GM18858 (cell line): ENCODE measurements at regions not wholly inside any gene's neighbourhood (a gene's known extent, or its start where the extent isn't known, plus 50 kb on each side); places are given as distances from the start of the nearest gene placed in this dataset.
A peak's percentile ranks its signal among the peaks of the same experiment; 100 is the strongest.

Experiments used
- ATAC-seq: cut with Tn5 transposase; IDR thresholded peaks from one replicate; pipeline ENCODE4 v1.9.1; 2021; ENCODE audit not compliant: unreplicated experiment

DNA sequence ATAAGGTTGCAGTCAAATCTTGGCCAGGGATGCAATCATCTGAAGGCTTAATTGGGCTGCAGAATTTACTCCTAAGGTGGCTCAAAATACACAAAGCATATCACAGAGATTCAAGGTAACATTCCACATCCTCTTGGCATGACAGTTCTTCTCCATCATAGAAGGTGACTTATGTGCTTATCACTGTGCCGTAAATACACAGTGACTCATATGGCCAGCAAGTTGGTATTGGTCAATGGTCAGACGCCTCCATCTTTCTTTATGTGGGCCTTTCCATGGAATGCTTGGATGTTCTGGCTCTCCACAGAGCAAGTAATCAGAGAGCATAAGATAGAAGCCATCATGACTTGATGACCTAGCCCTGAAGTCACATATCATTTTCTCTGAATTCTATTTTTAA, 168.8 kb upstream of the ST8SIA2 start:
- no peak for ATAC-seq

DNA sequence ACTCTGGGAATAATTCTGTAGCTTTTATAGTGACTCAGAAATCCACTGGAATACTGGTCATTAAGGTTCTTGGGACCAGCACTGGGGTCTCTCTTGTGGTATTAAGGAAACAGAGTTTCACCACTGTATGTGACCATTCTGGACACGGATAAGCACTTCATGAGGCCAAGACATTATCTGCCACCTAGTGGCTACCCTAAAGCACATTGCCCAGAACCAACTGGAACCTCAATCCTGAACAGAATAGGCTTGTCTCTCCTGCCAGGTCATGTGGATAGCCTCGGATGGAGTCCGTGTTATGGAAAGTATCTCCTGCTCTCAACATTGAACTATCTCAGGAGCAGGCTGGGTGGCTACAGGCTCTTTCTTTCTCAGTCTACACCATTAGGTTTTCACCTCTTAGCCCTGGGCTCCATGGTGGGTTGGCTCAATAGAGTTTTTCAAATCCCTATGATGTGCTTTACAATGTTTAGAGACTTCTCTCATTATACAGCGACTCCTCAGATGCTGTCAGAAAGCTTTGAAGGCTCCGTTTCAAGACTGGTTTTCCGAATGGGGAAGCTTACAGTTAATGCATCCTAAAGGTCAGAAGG, 167.6 kb upstream of the ST8SIA2 start:
- ATAC-seq: no peak

DNA sequence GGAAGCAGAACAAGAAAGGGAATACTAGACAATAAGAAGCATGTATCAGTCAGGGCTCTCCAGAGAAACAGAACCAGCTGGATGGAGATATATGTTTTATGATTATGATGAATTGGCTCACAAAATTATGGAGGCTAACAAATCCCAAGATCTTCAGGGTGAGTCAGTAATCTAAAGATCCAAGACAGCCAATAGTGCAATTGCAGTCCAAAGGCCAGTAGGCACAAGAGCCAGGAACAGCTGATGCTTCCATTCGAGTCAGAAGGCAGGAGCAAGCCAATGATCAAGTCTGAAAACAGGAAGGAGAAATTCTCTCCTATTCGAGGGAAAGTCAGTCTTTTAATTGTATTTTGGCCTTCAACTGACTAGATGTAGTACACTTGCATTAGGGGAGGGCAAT, 164.9 kb upstream of the ST8SIA2 start:
- no peak for ATAC-seq

DNA sequence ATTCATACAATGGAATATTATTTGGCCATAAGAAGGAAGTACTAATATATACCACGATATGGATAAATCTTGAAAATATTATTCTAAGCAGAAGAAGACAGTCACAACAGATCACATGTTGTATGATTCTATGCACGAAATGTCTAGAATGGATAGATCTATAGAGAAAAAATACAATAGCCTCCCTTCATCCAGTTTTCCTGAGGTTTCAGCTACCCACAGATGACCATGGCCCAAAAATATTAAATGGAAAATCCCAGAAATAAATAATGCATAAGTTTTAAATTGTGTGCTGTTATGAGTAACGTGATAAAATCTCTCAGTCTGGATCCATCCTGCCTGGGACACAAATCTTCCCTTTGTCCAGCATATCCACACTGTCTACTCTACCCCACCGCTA, 162.2 kb upstream of the ST8SIA2 start:
- ATAC-seq: no peak

DNA sequence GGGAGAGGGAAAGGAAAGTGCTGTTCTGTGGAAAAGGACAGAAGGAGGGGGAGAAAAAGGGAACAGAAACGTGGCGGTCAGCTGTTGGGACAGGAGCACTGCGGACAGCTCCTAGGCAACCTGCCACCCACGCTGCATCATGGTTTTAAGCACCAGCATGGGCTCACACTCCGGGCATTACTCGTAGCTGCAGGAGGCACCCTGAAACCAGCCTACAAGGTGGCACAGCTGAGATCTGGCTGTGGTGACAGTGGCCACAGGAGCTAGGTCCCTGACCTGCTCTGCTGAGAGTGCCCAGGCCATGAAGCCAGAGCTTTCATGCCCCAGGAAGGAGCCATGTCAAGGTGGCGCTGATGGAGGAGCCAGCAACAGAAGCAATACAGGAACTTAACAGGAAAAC, 161.4 kb upstream of the ST8SIA2 start:
- no peak for ATAC-seq

DNA sequence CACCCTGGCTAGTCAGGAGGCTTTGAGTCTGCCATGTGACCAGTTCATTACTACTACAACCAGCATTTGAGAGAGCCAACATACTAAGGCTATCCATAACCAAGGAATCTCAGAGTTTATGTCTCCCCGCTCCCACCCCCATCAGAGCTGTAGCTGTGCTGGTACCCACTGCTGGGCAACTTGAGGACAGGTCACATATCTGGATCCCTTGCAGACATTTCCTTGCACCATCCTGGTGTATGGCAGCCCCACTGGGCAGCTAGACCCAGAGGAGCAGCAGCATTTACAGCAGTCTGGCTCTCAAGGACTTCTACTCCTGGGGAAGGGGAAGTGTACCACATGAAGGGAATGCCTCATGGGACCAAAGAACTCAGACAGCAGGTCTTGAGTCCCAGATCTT, 160.8 kb upstream of the ST8SIA2 start:
- ATAC-seq: no peak

DNA sequence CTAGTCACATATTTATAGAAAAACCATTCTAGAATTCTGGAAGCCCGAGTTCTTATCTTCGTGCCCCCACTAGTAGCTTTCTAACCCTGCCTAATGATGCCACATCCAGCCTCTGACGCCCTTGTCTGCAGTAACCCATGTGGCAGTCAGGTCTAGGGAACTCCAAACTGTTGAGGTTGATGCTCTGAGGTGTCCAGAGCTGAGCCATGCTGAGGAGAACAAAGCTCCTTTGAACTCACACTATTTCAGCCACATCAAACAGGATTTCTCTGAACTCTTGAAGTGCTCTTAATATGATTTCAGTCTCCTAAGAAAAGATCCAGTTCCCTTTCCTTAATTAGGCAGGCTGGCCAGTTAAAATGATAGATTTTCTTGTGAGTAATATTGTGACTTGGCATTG, 150.5 kb upstream of the ST8SIA2 start:
- ATAC-seq: no peak

DNA sequence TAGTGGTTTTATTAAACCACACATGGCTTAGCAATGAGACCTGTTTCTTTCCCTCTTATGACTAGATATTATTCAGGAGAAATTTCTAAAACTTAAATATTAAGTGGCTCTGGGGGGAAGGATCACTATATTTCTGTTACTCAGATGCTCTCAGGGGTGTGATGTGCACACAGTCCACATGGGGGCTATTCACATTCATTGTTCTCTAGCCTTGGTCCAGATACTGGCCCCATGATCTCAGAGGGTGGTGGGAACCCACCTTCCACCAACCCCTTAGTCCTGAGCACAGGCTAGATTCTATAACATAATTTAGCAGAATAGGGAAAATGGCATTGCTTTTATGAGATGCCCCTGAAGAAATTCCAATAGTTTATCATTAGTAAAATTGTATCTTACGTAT, 149.0 kb upstream of the ST8SIA2 start:
- no peak for ATAC-seq

DNA sequence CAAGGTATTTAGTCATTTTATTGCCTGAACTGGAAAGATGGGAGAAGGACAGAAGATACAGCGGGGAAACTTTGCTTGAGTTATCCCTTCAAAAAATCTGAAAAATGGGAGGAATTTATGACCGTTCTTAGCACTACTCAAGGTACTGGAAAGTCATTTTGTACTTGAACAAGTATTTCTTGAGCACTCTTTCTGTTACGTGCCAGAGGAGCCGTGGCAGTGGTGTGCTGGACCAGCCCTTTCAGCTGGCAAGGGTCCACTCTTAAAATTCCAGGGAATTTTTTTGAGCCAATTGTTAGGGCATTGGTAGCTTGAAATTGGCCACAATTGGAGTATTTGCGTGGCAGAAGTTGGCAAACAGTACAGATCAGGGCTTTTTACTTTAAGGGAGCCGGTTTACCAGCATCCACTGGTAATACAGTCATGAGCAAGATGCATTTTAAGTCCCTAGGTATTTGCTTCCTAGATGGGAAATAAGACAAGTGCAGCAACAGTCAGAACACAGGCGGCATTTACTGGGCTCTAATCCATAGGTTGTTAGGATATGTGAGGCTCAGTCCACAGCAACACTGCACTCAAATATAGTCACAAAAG, 145.9 kb upstream of the ST8SIA2 start:
- no peak for ATAC-seq

DNA sequence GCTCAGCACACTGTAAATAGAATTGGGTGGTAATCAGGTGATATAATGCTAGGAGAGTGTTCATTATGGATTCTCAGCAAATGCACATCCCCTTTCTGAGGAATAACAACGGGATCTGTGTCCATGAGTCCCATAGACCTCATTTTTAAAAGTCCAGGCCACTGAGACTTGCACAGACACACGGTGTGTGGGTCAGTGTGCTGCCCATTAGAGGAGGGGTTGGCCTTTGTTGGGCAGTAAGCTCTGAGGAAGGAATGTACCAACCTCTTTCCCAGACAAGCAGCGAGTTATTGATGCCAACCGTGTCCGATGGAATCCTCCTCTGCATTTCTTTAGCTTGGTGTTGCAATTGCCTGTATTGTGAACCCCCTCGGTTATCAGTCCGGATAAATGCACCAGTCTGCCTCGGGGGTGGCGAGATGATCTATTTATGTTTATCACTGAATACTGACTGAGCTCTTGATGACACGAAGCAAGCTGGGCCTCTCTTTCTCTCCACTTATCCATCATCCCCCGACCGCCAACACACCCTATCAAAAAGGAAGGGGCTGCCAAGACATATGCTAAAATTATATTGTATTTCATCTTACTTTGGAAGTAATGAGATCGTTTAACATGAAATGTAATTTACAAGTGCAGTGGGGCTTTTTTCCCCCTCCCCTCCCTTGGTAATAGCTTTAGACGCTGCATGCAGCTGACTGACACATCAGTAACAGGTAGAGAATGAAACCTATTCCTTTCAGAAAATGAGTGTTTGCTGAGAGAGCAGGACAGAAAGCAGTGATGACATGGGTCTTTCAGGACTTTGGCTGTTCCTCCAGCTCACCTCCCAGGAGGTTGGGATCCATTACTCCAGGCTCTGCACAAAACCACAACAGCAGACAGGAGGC, 126.6 kb upstream of the ST8SIA2 start:
- ATAC-seq: no peak

DNA sequence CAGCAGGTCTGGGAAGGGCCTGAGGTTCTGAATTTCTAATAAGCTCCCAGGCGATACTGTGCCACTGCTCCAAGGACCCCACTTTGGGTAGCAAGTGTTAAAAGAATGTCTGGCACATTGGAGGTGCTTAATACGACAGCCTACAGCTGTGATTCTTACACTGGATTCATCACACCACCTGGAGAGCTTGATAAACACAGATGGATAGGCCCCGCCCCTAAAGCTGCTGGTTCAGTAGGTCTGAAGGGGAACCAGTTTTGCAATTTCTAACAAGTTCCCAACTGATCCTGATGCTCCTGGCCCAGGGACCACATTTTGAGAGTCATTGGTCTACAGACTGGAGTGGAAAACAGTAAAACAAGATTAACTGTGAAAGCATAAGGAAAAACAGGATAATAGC, 124.8 kb upstream of the ST8SIA2 start:
- no peak for ATAC-seq

DNA sequence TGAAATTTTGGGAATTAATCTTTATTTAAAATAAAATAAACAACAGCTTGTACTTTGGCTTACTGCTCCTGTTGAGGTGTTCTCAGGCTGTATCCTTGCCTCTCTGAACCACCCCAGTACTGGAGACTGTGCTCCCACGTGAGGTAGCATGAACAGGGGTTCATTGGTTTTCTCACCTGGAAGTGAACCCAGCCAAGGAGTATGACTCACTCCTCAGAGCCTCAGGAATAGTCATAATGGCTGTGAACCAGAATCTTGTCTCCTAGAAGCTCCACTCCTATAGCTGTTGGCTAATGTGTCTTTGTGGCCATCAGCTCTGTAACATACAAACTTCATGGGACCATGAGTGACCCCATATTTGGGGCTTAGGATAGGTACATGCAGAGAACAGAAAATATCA, 122.5 kb upstream of the ST8SIA2 start:
- ATAC-seq: no peak

DNA sequence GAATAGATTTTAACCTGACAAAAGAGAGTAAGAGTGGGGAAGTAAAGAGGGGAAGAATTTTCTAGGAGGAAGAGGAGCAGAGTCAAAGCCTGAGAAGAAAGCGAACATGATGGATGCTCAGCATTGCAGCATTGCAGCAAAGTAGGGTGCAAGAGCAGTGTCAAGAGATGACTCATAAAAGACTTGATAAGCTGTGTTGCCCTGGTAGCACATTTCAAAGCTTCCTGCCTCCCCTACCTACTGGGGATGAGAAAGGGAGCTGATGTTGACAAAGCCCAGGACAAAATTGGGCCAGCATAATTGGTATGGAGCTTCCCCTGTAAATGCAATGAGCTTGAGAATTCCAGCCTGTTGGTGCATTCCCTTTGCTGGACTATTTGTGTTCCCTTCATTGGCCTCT, 121.6 kb upstream of the ST8SIA2 start:
- ATAC-seq: no peak

DNA sequence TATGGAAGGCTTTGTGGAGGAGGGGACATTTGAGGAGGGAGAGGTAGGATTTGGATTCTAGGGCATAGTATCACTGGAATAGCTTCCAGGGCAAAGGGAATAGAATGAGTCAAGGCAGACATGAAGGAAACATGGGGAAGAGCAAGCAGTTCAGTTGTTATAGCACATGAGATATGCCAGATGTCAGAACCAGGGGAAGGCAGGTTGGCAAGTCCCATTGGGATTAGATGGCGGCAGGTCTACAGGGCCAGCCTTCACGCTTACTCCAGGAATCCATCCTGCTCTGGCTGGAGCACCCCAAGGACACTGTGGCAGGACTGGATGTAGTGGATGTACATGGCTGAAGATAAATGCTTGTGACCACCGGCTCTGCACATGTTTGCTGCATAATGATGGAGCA, 120.4 kb upstream of the ST8SIA2 start:
- ATAC-seq: no peak

DNA sequence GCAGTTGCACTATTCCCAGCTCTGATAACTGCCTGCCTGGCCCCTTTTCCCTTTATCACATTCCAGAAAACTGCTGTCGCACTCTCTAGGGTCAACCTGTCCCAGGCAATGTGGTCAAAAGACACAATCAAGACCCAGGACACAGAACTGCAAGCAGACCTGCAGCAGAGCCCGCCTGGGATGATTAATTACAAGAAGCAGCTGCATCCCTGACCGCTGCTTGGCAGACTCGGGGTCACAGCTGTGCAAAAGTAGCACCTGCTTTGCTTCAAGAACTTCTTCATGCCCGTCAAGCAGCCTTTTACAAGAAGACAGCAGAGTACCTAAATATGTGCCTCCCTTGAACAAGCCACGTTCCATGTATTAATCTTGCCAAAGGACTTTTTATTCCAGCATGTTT, 120.0 kb upstream of the ST8SIA2 start:
- ATAC-seq: no peak

DNA sequence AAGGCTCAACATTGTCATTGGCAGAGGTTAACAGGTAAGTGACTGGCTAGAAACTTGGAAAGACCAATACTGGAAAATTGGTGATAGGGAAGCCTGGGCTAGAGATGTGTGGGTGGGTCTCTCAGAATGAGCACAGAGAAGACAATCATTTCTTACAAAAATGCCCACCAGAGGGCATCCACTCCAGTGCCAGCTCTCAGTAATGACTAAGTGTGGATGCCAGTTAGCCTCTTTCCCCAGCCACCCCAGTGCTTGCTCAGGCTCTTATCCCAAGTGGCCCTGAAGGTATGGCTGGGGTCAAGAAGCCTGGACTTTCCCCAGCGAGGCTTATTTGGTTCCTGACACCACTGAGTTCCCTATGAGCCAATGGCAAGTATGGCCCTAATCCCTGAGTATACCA, 115.9 kb upstream of the ST8SIA2 start:
- ATAC-seq: no peak

DNA sequence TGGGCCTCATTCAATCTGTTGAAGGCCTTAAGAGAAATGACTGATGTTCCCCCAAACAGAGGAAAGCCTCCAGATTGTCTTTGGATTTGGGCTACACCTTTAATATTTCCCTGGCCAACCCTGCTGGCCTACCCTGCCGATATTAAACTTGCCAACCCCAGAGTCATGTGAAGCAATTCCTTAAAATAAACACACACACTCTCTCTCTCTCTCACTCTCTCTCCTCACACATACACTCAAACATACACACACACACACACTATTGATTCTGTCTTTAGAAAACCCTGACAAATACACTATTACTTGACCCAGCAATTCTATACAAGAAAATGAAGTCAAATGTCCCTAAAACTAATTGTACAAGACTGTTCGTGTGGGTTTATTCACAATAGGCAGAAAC, 109.9 kb upstream of the ST8SIA2 start:
- no peak for ATAC-seq

DNA sequence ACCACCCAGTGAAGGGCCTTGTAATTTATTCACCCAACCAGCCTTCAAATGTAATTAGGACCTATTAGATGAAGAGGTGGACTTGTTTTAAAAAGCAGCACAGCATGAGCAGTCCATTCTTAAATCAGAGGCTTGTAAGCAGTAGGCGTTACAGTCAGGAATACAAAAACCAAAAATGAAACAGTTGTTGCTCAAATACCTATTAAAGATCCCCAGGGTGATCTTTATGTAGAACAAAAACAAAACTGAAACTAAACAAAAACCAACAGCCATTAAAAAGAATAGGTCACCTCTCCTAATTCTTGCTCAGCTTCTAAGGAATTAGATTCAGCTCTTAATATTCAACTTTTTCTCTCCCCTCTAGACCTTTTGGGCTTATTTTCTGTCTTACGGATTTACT, 104.9 kb upstream of the ST8SIA2 start:
- ATAC-seq: peak; percentile 96

DNA sequence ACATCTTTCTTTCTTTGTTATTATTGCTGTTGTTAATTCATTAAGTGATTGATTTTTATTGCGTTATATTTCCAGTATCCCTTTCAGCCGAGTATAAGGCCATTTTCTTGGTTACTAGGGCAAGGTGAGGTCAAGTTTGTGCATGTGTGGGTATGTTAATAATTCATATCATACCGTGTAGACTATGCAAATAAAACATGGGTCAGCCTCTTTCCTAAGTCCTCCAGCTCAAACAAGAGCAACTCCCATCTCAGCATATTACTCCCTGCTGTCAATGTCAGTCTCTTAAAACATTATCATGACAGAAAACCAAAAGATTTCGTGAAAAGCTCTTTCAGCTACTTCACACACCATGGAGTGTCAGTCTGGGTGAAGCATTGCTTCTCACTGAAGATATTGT, 103.9 kb upstream of the ST8SIA2 start:
- ATAC-seq: no peak

DNA sequence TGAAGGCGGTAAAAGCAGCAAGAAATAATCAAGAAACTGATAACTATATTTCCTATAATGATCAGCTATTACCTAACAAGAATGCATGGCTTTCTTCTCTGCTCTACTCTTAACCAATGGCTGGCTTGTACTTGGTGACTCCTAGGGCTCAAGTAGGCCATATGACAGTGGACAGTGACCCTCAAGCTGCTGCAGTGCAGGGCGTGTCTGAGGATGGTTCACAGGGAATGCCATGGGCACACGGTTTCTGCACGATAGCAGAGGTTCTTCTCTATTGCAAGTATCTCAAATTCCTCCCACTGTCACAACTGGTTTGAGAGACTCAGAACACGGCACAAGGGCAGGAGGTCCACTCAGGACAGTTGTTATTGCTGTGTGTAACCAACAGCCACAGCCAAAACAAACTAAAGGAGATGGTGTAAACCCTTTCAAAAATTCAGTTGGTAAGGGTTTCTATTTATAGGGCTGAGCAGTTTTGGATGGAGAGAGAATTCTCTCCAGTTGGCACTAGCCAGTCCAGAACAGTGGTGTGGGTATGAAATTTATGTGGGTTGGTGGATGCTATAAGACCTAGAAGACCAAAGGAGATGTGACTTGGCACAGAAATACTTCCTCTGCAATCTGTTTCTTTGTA, 103.2 kb upstream of the ST8SIA2 start:
- ATAC-seq: no peak

DNA sequence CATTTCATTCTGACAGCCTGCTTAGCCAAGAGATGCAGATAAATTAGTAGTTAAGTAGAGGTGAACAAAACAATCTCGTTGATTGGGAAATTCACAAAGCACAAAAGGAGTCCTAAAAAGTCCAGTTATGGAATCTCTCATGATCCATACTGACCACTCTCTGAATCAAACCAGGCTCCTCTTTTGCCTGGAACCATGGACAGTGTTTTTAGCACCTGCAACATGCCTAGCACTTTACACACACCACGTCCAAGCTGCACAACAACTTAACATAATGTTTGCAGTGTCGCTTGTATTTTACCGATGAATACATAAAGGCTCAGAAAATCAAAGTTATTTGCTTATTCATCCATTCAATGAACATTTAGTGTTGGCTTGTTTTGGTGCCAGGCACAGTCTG, 101.8 kb upstream of the ST8SIA2 start:
- no peak for ATAC-seq

DNA sequence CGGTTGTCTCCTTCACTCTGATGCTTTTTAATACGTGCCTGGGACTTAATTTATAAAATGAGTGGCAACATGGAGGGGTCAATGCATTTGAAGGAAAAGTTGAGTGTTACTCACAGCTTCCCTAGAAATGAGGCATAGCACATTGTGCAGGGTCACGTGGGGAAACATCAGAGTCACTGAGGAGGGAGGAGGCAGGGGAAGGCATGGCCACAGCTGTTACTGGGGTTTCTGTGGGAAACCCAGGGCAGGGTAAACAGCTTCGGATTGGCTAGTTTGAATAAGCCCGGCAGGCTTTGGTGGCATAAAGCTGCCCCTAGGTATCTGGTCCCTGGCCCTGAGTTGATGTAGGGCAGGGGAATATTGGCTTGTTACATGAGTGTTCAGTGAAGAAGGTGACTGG, 98.9 kb upstream of the ST8SIA2 start:
- ATAC-seq: no peak
